ENCODE measurements at regions not wholly inside any gene's neighbourhood (a gene's known extent, or its start where the extent isn't known, plus 50 kb on each side); places are given as distances from the start of the nearest gene placed in this dataset.

DNA sequence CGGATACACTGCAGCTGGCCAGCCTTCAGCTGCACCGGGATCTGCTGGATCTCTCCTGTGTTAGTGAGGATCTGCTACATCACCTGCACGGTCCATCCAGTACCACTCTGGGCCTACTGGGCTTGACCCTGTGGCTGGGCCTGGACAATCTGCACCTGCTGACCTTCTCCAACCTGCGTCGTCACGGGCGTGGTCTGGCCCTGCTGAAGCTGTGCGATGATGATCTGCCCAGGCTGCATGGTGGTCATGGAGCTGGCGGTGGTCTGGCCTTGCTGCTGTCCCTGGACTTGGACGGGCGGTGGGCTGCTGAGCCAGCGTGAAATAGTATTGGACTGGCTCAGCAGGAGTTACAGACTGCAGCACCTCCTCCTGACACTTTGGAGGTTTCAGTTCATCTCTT, 137.1 kb upstream of the GAS1 start:
- DNase-seq (ENCODE audit: low read depth in 4 of 4, low spot score in 2 of 4) = no peak

DNA sequence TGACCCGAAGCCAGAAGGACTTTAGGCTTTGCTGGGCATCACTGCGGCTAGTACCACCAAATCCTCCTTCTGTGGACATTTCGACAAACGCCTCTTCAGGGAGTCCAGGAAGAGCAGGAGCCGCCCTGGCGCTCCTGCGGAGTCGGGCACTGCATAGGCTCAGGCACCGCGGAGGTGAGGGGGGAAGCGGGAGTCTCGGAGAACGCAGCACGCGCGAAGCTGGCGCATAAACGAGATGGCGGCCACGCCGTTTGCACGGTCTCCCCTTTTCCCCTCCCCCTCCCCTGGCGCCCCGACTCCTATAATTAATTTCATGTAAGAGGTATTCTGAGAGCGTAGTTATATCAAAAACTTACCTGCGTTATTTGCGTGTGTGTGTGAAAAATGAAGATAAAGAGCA, 137.8 kb upstream of the GAS1 start:
- DNase-seq (ENCODE audit: low read depth in 4 of 4, low spot score in 2 of 4) = no peak

DNA sequence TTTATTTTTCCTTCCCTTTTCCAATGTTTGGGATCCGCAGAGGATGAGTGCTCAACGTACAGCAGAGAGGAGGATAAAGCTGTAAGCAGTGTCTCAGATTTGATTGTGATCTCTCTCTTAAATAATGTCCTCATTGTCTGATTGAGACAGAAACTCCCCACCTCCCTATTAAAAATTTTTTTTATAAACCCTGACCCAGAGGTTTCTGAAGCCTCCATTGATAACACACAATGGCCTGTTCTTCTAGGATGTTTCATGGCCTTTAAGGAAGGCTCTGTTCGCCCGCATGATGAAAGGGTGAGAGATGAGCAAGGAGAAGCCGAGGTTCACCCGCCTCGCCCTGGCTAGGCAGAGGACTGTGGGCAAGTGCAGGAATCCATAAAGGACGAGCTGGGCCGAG, 138.2 kb upstream of the GAS1 start:
- DNase-seq (ENCODE audit: low read depth in 4 of 4, low spot score in 2 of 4) = no peak

DNA sequence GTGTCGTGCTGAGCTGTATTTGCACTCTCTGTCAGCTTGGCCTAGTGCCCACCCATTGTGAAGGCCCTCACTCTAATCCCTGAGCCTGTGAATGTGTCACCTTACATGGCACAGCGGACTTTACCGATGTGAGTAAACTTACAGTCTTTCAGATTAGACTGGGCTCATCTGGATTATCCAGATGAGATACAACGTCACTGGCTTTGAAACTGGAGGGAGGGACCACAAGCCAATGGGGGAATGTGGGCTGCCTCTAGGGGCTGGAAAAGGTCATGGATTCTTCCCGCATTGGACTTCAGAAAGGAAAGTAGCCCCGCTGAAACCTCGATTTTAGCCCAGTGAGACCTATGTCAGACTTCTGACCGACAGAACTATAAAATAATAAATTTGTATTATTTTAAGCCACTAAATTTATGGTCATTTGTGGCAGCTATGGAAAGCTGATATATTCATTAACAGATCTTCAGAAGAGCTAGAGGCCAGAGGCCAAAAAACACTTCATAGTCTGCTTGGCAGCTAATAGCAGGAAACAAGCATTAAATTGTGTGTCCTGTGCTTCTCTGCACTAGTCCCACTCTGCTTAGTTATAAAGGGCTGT, 139.0 kb upstream of the GAS1 start:
- peak in 1 of 4 donors; percentile 33 for DNase-seq (ENCODE audit: low read depth in 4 of 4, low spot score in 2 of 4)

DNA sequence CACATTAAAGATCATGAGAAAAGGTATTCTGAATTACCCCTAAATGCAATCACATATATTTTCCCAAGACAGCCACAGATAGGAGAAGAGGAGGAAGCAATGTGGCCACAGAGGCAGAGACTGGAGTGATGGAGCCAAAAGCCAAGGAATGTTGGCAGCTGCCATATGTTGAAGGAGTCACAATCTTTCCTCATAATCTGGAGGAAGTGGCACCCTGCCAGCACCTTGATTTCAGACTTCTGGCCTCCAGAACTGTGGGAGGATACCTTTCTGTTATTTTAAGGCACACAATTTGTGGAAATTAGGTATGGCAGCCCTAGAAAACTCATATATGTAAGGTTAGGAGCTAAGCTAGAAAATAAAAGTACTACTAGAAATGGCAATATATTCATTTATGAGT, 139.9 kb upstream of the GAS1 start:
- no peak for DNase-seq (ENCODE audit: low read depth in 4 of 4, low spot score in 2 of 4)

DNA sequence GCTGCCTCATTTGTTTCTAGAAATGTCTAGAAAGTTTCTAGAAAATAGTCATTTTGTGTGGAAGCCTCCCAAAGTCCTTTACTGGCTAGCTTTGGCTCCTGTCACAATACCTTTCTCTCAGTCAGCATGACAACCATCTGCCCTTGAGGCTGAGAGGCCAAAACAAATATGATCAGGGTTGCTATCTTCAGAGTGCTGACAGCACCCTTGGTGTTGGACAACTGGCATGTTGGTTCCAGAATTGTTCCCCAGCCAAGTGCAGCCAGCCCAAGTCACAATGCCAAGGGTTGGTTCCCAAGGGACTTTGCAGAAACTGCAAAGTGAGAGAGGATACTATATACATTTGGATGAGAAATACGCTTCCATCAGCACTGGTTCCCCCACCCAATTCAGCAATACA, 140.9 kb upstream of the GAS1 start:
- no peak for DNase-seq (ENCODE audit: low read depth in 4 of 4, low spot score in 2 of 4)

DNA sequence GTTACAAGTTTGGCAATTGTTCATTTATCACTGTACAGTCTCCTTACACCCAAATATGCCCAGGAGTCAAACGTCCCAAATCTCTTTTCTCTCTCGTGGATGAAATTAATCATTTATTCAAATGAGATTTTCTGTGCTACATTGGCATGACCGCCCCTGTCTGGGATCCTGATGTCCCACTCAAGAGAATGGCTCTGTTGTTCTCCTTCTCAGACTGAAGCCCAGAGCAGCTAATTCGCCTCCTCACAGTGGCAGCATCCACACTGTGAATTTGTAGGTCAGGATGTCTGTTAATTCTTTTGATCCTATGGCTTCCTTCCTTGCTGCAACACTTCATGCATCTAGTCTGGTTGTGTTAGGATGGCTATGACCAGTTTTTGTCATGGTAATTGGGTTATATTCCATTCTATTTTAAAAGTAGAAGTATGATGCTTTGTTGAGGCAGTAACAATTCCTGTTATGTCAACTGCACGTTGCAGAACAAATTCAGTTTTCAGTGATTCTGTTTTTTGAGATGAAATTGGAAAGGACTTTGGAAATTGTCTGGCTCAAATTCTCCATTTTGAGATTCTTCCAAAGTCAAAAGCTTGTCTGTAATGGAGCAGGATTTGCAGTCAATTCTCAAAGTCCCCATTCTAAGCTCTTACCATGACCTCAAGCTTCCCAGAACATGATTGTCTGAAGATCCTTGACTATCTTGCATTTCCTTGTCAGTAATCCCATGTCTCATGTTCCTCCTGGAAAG, 141.5 kb upstream of the GAS1 start:
- no peak for DNase-seq (ENCODE audit: low read depth in 4 of 4, low spot score in 2 of 4)

DNA sequence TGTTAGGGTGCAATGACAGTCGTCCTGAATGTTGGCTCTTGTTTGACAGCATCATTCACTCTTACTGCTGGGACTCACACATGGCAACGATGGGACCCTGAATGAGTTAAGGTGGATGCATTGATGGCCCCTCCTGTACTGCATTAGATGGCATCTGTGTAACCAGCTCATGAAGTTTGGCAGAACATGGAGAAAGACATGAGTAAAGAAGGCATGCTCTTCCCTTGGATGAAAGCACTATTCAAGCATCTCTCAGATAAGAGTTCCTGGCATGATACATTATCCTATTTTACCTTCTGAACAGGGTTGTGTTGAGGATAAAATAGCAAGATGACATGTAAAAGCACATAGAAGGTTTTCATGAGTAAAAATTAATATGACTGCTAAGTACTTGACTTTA, 142.2 kb upstream of the GAS1 start:
- DNase-seq (ENCODE audit: low read depth in 4 of 4, low spot score in 2 of 4) = no peak

DNA sequence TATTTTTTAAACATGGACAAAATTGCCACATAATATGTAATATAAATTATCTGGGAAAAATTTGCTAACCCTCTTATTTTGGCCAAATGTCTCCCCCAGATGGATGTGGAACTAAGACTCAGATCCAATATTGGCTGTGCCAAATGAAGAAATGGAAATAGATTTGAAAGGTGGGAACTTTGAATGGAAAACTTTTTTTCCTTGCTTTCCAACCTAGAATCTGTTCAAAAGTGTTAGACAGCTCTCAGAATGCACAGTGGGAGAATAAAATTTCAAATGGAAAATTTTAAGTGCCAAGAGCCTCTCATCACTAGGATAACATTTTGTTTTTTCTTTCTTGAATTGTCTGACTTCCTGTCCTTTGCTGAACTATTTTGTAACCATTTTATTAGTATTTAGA, 142.6 kb upstream of the GAS1 start:
- DNase-seq (ENCODE audit: low read depth in 4 of 4, low spot score in 2 of 4) = no peak

DNA sequence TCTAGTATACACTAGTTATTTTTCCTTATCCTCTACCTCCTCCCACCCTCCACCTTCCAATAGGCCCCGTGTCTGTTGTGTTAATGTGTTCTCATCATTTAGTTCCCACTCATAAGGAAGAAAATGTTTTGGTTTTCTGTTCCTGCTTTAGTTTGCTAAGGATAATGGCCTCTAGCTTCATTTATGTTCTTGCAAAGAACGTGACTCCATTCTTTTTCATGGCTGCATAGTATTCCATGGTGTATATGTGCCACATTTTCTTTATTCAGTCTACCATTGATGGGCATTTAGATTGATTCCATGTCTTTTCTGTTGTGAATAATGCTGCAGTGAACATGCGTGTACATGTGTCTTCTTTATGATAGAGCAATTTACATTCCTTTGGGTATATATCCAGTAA, 146.5 kb upstream of the GAS1 start:
- DNase-seq (ENCODE audit: low read depth in 4 of 4, low spot score in 2 of 4) = no peak

DNA sequence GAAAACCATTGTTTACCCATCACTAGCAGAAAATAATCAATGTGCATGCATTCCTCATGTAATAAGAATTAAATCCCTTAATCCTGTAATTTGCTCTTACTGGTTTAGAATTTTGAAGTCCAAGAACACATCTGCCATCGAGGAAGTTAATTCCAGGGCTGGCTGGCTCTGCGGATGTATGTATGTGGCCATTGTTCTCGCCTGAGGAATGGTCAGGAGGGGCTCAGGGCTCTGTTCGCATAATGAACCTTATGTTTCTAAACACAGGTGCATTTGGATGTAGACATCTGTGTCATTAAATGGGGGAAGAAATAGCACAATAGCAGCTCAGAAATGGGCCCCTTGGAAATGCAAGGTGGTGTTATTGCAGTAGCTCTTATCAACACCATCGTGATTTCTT, 148.6 kb upstream of the GAS1 start:
- DNase-seq (ENCODE audit: low read depth in 4 of 4, low spot score in 2 of 4) = no peak

DNA sequence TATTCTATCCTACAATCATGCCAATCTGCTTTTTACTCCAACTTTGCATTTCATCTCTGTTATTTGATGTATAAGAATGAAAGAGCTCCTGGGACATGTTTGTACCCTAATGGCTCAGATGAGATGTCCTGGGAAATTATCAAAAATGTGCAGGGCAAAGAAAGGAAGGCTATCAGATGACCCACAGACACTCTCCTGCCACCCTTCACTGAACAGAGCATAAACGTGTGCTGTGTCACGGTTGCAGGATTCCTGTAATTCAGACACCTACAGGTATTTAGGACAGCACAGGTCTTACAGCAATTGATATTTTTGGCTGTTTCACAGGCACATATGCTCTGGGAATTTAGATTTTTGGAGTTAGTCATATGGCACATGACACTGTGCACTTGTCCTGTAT, 149.2 kb upstream of the GAS1 start:
- DNase-seq (ENCODE audit: low read depth in 4 of 4, low spot score in 2 of 4) = no peak

DNA sequence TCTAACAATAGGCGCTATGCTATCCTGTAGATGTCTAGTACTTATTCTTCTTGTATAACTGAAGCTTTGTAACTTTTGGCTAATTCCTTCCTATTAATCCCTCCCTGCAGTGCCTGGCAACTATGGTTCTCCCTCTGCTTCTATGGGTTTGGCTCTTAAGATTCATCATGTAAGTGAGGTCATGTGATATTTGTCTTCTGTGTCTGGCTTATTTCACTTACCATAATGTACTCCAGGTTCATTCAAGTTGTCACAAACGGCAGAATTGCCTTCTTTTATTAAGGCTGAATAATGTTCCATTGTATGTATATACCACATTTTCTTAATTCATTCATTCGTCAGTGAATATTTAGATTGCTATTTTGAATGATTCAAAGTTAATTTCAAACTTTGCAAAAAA, 149.9 kb upstream of the GAS1 start:
- DNase-seq (ENCODE audit: low read depth in 4 of 4, low spot score in 2 of 4) = no peak

DNA sequence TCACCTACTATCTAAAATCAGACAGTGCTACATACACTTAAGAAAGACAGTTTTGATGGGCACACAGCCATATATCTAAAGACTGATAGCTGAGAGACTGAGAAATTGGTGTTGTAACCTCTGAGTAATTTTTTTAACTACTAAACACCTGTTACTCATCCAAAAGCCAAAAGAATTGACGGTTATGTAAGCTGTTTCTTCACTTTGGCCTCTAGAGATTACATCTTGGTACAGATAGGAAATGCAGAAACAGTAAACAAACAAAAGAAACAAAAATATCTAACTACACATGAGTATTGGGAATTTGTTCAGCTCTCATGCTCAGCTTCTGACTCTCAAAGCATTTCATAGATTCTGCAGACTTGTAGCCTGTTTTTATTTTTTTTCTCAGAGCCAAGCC, 152.1 kb upstream of the GAS1 start:
- DNase-seq (ENCODE audit: low read depth in 4 of 4, low spot score in 2 of 4) = no peak

DNA sequence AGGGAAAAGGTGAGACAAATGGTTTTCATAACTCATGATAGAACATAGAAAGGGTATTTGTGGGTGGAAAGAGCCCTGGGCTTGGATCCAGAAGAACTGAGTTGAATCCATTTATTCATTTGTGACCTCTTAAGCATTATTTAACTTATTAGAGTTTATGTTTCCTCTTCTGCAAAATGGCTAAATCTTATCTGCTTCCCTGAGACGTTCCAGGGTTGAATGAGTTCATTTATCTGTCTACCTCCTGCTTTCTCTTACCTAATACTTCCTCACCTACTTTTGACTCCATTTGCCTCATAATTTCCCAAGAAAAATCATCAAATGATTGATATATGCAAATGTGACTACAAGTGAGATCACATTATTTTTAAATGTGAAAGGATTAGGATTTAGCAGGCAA, 152.7 kb upstream of the GAS1 start:
- no peak for DNase-seq (ENCODE audit: low read depth in 4 of 4, low spot score in 2 of 4)

DNA sequence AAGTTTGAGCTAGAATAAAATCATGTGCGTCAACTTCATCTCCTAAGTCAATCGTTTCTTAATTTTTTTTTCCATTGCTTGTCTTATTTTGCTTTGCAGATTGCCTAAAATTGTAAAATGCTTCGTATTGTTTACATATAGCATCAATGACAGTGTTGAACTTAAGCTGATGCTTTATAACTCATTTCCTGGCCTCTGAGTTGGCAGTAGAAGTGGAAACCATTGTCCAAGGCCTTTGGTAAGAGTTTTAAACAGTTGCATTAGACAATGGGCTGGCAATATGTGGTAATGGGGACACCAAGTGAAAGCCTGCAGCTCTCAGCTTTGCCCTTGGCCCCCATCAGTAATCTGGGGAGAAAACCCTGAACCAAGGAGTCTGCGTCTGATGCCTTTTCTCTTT, 154.8 kb upstream of the GAS1 start:
- no peak for DNase-seq (ENCODE audit: low read depth in 4 of 4, low spot score in 2 of 4)

DNA sequence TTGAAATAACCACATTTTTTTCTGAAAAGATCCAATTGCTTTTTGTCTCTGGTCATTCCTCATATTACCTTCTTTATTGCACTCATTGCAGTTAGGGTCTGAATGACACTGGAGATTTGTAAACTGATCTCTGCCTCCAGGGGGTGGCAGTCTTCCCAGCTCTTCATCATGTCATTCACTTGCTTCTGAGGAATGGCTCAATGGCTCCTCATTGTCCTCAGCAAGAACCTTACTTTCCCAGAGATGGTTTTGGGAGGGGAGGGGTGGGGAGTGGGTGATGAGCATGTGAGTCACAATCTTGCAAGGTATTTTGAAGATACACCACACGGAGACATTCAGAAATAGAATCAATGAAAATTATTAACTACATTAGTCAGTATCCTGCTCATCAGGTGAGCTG, 159.8 kb upstream of the GAS1 start:
- DNase-seq (ENCODE audit: low read depth in 4 of 4, low spot score in 2 of 4) = no peak

DNA sequence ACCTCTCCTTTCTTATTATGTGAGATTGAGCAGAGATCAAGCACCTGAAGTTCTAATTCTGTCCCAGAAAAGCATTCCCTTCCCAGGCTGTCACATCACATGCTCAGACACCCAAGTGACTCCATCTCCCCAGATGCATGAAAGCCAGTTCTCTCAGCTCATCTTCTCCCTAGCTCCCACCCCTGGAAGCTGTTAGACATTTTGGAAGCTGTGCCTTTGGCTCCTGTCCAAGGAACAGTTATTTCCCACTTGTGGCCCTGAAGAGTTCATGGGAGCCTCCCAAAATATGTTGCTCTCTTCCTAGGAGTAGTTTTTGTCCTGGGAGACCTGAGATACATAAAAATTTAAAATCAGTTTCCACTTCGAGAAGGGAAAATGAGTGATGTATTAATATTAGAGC, 161.4 kb upstream of the GAS1 start:
- DNase-seq (ENCODE audit: low read depth in 4 of 4, low spot score in 2 of 4) = no peak

DNA sequence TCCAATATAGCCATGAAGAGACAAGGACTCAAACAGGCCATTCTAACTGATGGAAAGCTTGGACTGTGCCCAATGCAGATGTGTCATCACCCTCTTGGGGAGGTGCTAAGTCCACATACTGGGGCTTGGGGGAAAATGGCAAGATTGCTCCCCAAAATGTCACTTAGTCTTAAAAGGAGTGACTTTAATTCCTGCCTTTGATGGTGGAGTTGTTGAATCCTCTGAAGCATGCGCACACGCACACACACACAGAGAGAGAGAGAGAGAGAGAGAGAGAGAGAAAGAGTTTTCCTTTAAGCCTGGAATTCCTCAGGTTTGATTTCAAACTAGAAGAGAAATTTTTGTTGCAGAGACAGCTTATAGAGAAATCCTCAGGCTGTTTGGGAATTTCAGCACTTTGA, 161.9 kb upstream of the GAS1 start:
- no peak for DNase-seq (ENCODE audit: low read depth in 4 of 4, low spot score in 2 of 4)

DNA sequence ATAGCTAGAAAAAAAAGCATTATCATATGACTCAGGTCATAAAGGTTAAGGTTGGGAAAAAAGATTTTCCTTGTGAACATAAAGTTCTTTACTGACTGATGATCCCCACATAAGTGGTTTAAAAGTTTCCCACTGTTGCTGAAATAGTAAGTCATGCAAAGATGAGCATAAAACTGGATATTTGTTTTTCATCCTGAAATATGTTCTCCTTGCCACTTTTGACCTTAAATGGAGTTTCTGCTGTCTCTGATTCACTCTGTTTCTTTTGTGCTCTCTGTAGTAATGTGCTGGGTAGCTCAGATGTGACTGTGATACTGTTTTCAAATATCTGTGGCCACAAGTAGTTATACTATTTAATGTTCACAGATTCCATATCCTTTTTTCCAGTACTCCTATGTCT, 162.5 kb upstream of the GAS1 start:
- DNase-seq (ENCODE audit: low read depth in 4 of 4, low spot score in 2 of 4) = no peak

DNA sequence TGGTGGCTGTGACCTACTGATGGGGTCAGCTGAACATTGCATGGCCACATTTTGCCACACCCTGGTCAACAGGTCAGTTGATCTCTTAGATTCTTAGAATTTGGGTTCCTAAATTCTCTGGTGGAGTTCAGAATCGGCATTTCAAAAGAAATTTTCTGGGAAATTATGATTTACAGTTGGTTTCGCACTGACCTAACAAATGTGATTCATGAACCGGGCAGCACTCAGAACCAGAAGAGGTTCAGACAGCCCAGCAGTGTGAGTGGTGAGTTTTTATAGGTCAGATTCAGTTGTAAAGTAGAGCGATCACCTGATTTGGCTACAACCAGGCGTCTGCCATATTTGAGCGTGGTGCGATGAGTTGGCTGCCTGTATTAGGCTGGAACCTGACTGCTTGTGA, 163.7 kb upstream of the GAS1 start:
- DNase-seq (ENCODE audit: low read depth in 4 of 4, low spot score in 2 of 4) = no peak

DNA sequence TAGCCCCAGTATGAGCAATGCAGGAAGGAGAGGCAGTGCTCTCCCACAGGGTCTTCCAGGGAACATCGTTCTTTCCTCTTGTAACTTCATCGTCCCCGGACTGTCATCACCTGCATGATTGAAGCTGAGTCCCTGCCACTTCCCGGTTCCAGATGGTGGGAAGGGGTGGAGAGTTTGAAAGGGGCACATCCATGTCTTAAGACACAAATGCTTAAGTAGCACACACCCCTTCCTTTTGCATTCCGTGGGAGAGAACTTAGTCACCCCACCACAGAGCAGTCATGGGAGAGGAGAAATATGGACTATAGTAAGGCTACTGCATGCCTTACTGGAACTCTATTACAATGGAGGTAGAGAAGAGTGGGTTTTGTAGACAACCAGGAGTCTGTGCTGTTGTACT, 165.3 kb upstream of the GAS1 start:
- no peak for DNase-seq (ENCODE audit: low read depth in 4 of 4, low spot score in 2 of 4)

DNA sequence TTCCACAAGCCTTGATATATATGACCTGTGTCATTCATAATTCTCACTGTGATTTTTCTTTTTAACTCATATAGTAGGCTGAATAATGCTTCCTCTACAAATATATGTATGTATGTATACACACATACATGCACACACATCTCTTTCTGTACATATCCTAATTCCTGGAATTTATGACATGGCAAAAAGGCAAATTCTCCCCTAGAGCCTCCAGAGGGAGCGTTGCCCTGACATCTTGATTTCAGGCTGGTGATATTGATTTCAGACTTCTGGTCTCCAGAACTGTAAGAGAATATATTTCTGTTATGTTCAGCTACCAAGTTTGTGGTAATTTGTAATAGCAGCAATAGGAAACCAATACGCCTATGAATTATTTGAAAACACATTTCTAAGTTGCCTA, 166.6 kb upstream of the GAS1 start:
- DNase-seq (ENCODE audit: low read depth in 4 of 4, low spot score in 2 of 4) = no peak
